ENCODE measurements at regions not wholly inside any gene's neighbourhood (a gene's known extent, or its start where the extent isn't known, plus 50 kb on each side); places are given as distances from the start of the nearest gene placed in this dataset.

DNA sequence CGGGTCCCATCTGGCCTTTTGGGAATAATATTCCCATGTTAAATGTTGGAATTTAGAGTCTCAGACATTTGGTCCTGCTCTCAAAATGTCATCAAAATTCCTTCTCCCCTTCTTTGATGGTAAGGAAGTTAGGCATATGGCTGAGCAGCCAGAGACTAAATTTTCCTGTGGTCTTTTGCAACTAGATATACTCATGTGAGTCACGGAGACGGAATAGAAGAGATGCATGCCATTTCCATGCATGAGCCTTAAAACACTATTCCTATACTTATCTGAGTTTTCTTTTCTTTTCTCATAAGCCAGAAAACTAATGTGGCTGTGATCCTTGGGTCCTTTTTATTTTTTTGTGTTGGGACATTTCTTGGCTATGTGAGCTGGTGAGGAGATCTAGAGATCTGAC lies 105.3 kb downstream of the NR2F2 start:
- no peak overlapping the region for H2AFZ ChIP-seq (replicated peaks; ENCODE audit: low read length, poor library complexity)
- H3K9ac ChIP-seq (ENCODE audit: low read depth, low read length), result no peak overlapping the region
- no peak overlapping the region for H3K27ac ChIP-seq (ENCODE audit: insufficient read depth, low read length)
- no peaks in the 10 kb centered on the region for H4K20me1 ChIP-seq (ENCODE audit: insufficient read depth, low read length)
- no peak overlapping the region for H2BK5ac ChIP-seq (ENCODE audit: low read depth, low read length, poor library complexity, severe bottlenecking)
- H3K9me3 ChIP-seq (ENCODE audit: control insufficient read depth, insufficient read depth, low read length), result no peaks in the 10 kb centered on the region
- no peak for DNase-seq
- no peak overlapping the region for H3K4me3 ChIP-seq (ENCODE audit: insufficient read depth, low read depth, low read length)
- H4K5ac ChIP-seq (ENCODE audit: low read depth, low read length), result no peak overlapping the region
- no peak for TF ChIP-seq RAD21 (IDR thresholded peaks at IDR 0.05; ENCODE audit: low read length)
- TF ChIP-seq, protein P1, sequence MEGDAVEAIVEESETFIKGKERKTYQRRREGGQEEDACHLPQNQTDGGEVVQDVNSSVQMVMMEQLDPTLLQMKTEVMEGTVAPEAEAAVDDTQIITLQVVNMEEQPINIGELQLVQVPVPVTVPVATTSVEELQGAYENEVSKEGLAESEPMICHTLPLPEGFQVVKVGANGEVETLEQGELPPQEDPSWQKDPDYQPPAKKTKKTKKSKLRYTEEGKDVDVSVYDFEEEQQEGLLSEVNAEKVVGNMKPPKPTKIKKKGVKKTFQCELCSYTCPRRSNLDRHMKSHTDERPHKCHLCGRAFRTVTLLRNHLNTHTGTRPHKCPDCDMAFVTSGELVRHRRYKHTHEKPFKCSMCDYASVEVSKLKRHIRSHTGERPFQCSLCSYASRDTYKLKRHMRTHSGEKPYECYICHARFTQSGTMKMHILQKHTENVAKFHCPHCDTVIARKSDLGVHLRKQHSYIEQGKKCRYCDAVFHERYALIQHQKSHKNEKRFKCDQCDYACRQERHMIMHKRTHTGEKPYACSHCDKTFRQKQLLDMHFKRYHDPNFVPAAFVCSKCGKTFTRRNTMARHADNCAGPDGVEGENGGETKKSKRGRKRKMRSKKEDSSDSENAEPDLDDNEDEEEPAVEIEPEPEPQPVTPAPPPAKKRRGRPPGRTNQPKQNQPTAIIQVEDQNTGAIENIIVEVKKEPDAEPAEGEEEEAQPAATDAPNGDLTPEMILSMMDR (conservative IDR thresholded peaks at IDR 0.05; ENCODE audit: low read depth, low read length), result no peak
- no peak for TF ChIP-seq SMC3 (IDR thresholded peaks at IDR 0.05; ENCODE audit: low read depth, low read length)
- TF ChIP-seq, protein P2, sequence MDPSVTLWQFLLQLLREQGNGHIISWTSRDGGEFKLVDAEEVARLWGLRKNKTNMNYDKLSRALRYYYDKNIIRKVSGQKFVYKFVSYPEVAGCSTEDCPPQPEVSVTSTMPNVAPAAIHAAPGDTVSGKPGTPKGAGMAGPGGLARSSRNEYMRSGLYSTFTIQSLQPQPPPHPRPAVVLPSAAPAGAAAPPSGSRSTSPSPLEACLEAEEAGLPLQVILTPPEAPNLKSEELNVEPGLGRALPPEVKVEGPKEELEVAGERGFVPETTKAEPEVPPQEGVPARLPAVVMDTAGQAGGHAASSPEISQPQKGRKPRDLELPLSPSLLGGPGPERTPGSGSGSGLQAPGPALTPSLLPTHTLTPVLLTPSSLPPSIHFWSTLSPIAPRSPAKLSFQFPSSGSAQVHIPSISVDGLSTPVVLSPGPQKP (IDR thresholded peaks at IDR 0.05; ENCODE audit: borderline replicate concordance, low read depth, low read length), result no peak
- TF ChIP-seq FOS (IDR thresholded peaks at IDR 0.05; ENCODE audit: low read depth, low read length), result no peak
- no peak for TF ChIP-seq BHLHE40 (IDR thresholded peaks at IDR 0.05; ENCODE audit: low read depth, low read length)
- no peak for TF ChIP-seq MAZ (IDR thresholded peaks at IDR 0.05; ENCODE audit: borderline replicate concordance, low read depth, low read length)
- no peak for TF ChIP-seq CHD1 (IDR thresholded peaks at IDR 0.05; ENCODE audit: low read depth, low read length)
- TF ChIP-seq NFE2L2 (IDR thresholded peaks at IDR 0.05; ENCODE audit: low read depth, low read length), result no peak
- no peak for TF ChIP-seq POLR2A (IDR thresholded peaks at IDR 0.05; ENCODE audit: low read depth, low read length)
- TF ChIP-seq RFX5 (IDR thresholded peaks at IDR 0.05; ENCODE audit: low read depth, low read length), result no peak
- no peak for TF ChIP-seq MAFK (IDR thresholded peaks at IDR 0.05; ENCODE audit: low read depth, low read length)
- TF ChIP-seq CEBPB (IDR thresholded peaks at IDR 0.05; ENCODE audit: low read depth, low read length), result no peak
- no peak for TF ChIP-seq MXI1 (IDR thresholded peaks at IDR 0.05; ENCODE audit: borderline replicate concordance, low read depth, low read length)
- TF ChIP-seq, protein P3, sequence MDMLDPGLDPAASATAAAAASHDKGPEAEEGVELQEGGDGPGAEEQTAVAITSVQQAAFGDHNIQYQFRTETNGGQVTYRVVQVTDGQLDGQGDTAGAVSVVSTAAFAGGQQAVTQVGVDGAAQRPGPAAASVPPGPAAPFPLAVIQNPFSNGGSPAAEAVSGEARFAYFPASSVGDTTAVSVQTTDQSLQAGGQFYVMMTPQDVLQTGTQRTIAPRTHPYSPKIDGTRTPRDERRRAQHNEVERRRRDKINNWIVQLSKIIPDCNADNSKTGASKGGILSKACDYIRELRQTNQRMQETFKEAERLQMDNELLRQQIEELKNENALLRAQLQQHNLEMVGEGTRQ (IDR thresholded peaks at IDR 0.05; ENCODE audit: low read depth, low read length), result no peak
- no peak for TF ChIP-seq RCOR1 (IDR thresholded peaks at IDR 0.05; ENCODE audit: insufficient replicate concordance, low read length)
- H2BK20ac ChIP-seq (ENCODE audit: low read depth, low read length), result no peak overlapping the region
- no TSS peak for BruUV-seq (replicated peaks)
- no peaks in the 10 kb centered on the region for H3K79me1 ChIP-seq (ENCODE audit: low read depth in 1 of 2, low read length in 2 of 2)
- no peak overlapping the region for H3K23ac ChIP-seq (ENCODE audit: low read depth, low read length)
- dilution Hi-C loops (cut with HindIII; ENCODE audit: low sequenced_read_pairs, unreplicated experiment) (no loop called here), intact Hi-C loops (cut with micrococcal nuclease) (no loop called here), in situ Hi-C loops (cut with MboI; ENCODE audit: low sequenced_read_pairs) (no loop called here)
- H3K14ac ChIP-seq (replicated peaks; ENCODE audit: low read depth, low read length), result no peak overlapping the region
- no peak overlapping the region for H3K56ac ChIP-seq (ENCODE audit: extremely low read depth, insufficient read depth, low read length)
- no peaks in the 10 kb centered on the region for H3K4me1 ChIP-seq (ENCODE audit: control insufficient read depth, insufficient read depth, low read length)
- no peaks in the 10 kb centered on the region for H3K36me3 ChIP-seq (ENCODE audit: control insufficient read depth, insufficient read depth, low read length)
- H2AK9ac ChIP-seq (replicated peaks; ENCODE audit: low read depth, low read length, poor library complexity), result no peak overlapping the region
- ChIA-PET CTCF (no interaction called here), POLR2A (ENCODE audit: unreplicated experiment) (no interaction called here)
- WGBS, 2 experiments (ENCODE audit: extremely low coverage in 2 of 2, insufficient read length in 1 of 2), result no CpG with 5 or more reads among the region's 3 CpGs
- ATAC-seq (ENCODE audit: low read depth), result no peak
- H3K9me1 ChIP-seq (ENCODE audit: insufficient read depth, low read length), result no peaks in the 10 kb centered on the region
- peaks cover 4% of the 10 kb centered on the region for H3K27me3 ChIP-seq (ENCODE audit: control insufficient read depth, insufficient read depth, low read length)
- H2AK5ac ChIP-seq (ENCODE audit: low read depth, low read length), result no peak overlapping the region
- H2BK120ac ChIP-seq (ENCODE audit: low read depth, low read length), result no peak overlapping the region
- no peak overlapping the region for H3K18ac ChIP-seq (ENCODE audit: low read depth, low read length)
- no peak overlapping the region for H3K4ac ChIP-seq (ENCODE audit: low read depth, low read length)
- H4K91ac ChIP-seq (ENCODE audit: insufficient read depth, low read depth, low read length), result no peak overlapping the region
- H2BK15ac ChIP-seq (ENCODE audit: low read depth, low read length), result no peak overlapping the region
- no peak overlapping the region for H4K8ac ChIP-seq (ENCODE audit: low read depth in 2 of 2, low read length in 2 of 2)
- no peak overlapping the region for H3K4me2 ChIP-seq (ENCODE audit: low read depth, low read length)

All from IMR-90 (cell line).